ENCODE measurements at regions not wholly inside any gene's neighbourhood (a gene's known extent, or its start where the extent isn't known, plus 50 kb on each side); places are given as distances from the start of the nearest gene placed in this dataset.
"Not testable (repeated sequence)": the region's sequence is repeated elsewhere in the genome, so short reads cannot be mapped to it uniquely, and the experiment has no call there.

GRCh38 chr7:89621925-89622641 lies 532.2 kb upstream of the STEAP1 start:
- no peak for DNase-seq

GRCh38 chr7:89623018-89623672 lies 531.1 kb upstream of the STEAP1 start:
- DNase-seq = no peak

GRCh38 chr7:89624155-89624554 lies 530.1 kb upstream of the STEAP1 start:
- DNase-seq = not testable (repeated sequence)

- no peak for DNase-seq
Observed at GRCh38 chr7:89648509-89648908, 505.8 kb upstream of the STEAP1 start.

GRCh38 chr7:89655946-89656345 lies 498.3 kb upstream of the STEAP1 start:
- no peak for DNase-seq

GRCh38 chr7:89661876-89662275 lies 492.4 kb upstream of the STEAP1 start:
- DNase-seq = no peak

GRCh38 chr7:89666136-89666835 lies 488.0 kb upstream of the STEAP1 start:
- DNase-seq = no peak

- no peak for DNase-seq
Observed at GRCh38 chr7:89680161-89680560, 474.1 kb upstream of the STEAP1 start.

- no peak for DNase-seq
Observed at GRCh38 chr7:89681448-89681847, 472.8 kb upstream of the STEAP1 start.

- no peak for DNase-seq
Observed at GRCh38 chr7:89685287-89685686, 469.0 kb upstream of the STEAP1 start.

GRCh38 chr7:89687211-89687610 lies 467.1 kb upstream of the STEAP1 start:
- DNase-seq = no peak

GRCh38 chr7:89695241-89695640 lies 459.0 kb upstream of the STEAP1 start:
- DNase-seq = no peak

GRCh38 chr7:89714131-89714530 lies 440.1 kb upstream of the STEAP1 start:
- no peak for DNase-seq

- DNase-seq = not testable (repeated sequence)
Observed at GRCh38 chr7:89718941-89719340, 435.3 kb upstream of the STEAP1 start.

GRCh38 chr7:89728481-89728880 lies 425.8 kb upstream of the STEAP1 start:
- no peak for DNase-seq

GRCh38 chr7:89731751-89732445 lies 422.4 kb upstream of the STEAP1 start:
- DNase-seq = no peak

- no peak for DNase-seq
Observed at GRCh38 chr7:89738549-89738948, 415.7 kb upstream of the STEAP1 start.

- DNase-seq = no peak
Observed at GRCh38 chr7:89757910-89758309, 396.4 kb upstream of the STEAP1 start.

- no peak for DNase-seq
Observed at GRCh38 chr7:89760690-89761089, 393.6 kb upstream of the STEAP1 start.

- DNase-seq = no peak
Observed at GRCh38 chr7:89761173-89761572, 393.1 kb upstream of the STEAP1 start.

GRCh38 chr7:89770161-89770560 lies 384.1 kb upstream of the STEAP1 start:
- no peak for DNase-seq

- DNase-seq = no peak
Observed at GRCh38 chr7:89771003-89771636, 383.1 kb upstream of the STEAP1 start.

GRCh38 chr7:89772276-89772675 lies 382.0 kb upstream of the STEAP1 start:
- no peak for DNase-seq
